Gastrocnemius medialis (tissue), 4 donors: ENCODE measurements at regions not wholly inside any gene's neighbourhood (a gene's known extent, or its start where the extent isn't known, plus 50 kb on each side); places are given as distances from the start of the nearest gene placed in this dataset.
"Not testable (repeated sequence)": the region's sequence is repeated elsewhere in the genome, so short reads cannot be mapped to it uniquely, and the experiment has no call there.

Experiments used
- POLR2A ChIP-seq, 2 donors: fragments of 450-650 bp; IDR thresholded peaks; one replicate each; pipeline ENCODE4 v1.6.1; 2017; ENCODE audit warnings: antibody characterized with exemption in 2 of 2, mild to moderate bottlenecking in 2 of 2, moderate library complexity in 2 of 2
- TF ChIP-seq, protein P1 (sequence below), 5 experiments: fragments of 450-650 bp in 3 of 5; fragments of 200-600 bp in 2 of 5; sonication (generic) in 2 of 5; IDR thresholded peaks in 4 of 5; conservative IDR thresholded peaks in 1 of 5; 1 replicate in 4 of 5; 2 replicates in 1 of 5; pipeline ENCODE4 v1.5.1; 2016 to 2019; ENCODE audit warnings: antibody characterized with exemption in 5 of 5, mild to moderate bottlenecking in 3 of 5, moderate library complexity in 3 of 5

- TF ChIP-seq, protein P1, sequence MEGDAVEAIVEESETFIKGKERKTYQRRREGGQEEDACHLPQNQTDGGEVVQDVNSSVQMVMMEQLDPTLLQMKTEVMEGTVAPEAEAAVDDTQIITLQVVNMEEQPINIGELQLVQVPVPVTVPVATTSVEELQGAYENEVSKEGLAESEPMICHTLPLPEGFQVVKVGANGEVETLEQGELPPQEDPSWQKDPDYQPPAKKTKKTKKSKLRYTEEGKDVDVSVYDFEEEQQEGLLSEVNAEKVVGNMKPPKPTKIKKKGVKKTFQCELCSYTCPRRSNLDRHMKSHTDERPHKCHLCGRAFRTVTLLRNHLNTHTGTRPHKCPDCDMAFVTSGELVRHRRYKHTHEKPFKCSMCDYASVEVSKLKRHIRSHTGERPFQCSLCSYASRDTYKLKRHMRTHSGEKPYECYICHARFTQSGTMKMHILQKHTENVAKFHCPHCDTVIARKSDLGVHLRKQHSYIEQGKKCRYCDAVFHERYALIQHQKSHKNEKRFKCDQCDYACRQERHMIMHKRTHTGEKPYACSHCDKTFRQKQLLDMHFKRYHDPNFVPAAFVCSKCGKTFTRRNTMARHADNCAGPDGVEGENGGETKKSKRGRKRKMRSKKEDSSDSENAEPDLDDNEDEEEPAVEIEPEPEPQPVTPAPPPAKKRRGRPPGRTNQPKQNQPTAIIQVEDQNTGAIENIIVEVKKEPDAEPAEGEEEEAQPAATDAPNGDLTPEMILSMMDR (IDR thresholded peaks at IDR 0.05 in 4 of 5, conservative IDR thresholded peaks at IDR 0.05 in 1 of 5): not testable (repeated sequence)
- not testable (repeated sequence) for TF ChIP-seq POLR2A (IDR thresholded peaks at IDR 0.05)
Measured at GRCh38 chr13:50547175-50547574, 296.3 kb downstream of the DLEU7 start.
